ENCODE measurements at regions not wholly inside any gene's neighbourhood (a gene's known extent, or its start where the extent isn't known, plus 50 kb on each side); places are given as distances from the start of the nearest gene placed in this dataset.

GRCh38 chr17:34782271-34782670, 179.0 kb downstream of the CCT6B start:
- DNase-seq (ENCODE audit: low read depth, low spot score): no peak
- no peak overlapping the region for H3K4me3 ChIP-seq (ENCODE audit: low read length)

- DNase-seq (ENCODE audit: low read depth, low spot score): no peak
Observed at GRCh38 chr17:34781571-34782108, 179.6 kb downstream of the CCT6B start.

DNA sequence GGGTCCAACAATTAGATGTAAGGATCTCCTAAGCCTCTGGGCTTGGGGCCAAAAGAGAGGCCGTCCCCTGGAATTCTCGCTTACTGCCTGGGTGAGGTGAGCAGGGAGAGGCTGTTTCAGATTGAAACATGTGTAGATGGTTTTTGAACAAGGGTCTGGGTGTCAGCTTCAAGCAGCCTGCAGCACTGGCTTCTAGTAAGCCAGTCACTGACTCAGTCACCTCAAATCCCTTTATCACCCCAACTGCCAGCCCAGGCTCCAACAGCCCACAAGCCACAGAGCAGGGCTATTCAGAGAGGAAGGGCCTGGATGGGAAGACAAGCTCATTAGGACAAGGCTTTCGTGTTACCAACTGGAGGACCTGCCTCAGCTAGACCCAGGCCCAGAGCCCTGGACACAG, 180.2 kb downstream of the CCT6B start:
- DNase-seq (ENCODE audit: low read depth, low spot score): no peak
- H3K4me3 ChIP-seq (ENCODE audit: low read length): no peak overlapping the region

More at GRCh38 chr17:34781571-34782108, 179.6 kb downstream of the CCT6B start:
- H3K4me3 ChIP-seq (ENCODE audit: low read length): no peak overlapping the region

- DNase-seq (ENCODE audit: low read depth, low spot score): no peak
- H3K4me3 ChIP-seq (ENCODE audit: low read length): no peak overlapping the region
Observed at GRCh38 chr17:34780438-34780837, 180.8 kb downstream of the CCT6B start.

DNA sequence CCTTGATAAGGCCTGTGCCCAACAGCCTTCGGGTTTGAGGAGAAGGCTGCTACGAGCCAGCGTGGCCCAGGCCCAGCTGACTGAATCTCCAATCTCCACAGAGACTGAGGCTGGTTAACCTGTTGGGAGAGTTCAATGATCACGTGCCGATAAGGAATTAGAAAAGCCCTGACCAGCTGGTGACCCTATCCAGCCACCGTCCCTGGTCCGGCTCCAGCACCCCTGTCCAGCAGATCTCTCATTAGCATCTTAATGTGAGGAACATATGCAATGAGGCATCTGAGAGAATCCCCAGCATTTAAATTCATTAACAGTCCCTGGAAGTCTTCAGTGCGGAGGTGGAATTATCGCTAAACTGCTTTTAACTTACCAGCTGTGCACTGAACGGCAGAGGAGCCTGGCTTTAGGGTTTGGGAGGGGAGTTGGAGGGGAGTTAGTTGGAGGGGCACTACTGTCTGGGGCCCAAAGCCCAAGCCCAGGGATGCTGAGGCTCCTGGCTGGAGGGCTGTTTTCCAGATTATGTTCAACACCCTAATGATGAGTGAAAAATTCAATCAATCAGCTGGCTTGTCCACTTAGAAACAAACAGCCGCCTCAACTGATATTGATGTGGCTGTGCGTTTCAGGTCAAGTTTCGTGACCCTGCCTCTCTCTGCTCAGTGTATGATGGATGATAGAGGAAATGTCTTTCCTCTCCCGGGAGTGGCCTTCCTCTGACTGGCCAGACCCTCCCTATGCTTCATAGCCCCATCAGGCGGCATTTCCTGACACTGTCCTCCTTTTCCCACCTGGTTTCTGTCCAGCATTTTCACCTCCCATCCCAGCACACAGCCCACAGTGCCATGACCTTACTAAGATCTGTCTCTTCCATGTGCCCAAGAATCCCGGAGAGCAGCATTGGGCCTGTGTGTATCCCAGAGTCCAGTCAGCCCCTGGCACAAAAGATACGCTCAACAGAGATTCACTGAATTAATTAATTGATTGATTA, 184.5 kb downstream of the CCT6B start:
- no peak overlapping the region for H3K4me3 ChIP-seq (ENCODE audit: low read length)
- no peak for DNase-seq (ENCODE audit: low read depth, low spot score)

DNA sequence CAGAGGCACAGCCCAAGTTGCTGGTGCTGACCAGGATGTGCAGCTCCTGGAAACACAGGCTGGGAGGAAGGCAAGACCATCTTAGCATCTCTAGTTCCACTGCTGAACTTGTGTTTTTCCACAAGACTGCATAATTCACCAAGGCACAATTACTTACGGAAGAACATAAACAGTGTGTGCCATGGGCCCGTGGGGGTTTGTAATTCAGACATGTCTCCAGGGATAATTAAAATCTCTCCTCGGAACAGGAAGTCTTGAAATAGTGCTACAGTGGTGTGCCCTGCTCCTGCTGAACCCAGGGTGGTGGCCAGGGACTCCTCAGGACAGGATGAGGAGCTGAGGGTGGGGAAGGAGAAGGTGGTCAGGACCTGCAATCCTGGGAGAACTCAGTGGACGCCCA, 188.2 kb downstream of the CCT6B start:
- DNase-seq (ENCODE audit: low read depth, low spot score): no peak
- no peak overlapping the region for H3K4me3 ChIP-seq (ENCODE audit: low read length)

GRCh38 chr17:34771891-34772290, 189.4 kb downstream of the CCT6B start:
- no peak overlapping the region for H3K4me3 ChIP-seq (ENCODE audit: low read length)
- DNase-seq (ENCODE audit: low read depth, low spot score): no peak

DNA sequence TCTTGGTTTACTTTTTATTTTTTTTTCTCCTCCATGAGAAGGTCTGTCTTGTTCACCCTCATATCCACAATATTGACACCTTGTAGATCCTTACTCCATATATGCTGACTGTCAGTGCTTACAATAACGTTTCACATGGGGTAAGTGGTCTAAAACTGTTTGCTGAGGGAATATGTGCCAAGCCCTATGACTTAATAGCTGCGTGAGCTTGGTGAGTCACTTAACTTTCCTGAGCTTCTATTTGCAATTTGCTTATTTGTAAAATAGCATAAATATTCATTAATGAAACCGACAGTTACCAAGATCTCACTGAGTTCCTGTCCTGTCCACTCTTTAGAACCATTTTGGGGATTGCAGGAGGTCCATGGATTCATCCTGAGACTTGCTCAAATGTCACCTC, 190.7 kb downstream of the CCT6B start:
- no peak overlapping the region for H3K4me3 ChIP-seq (ENCODE audit: low read length)
- DNase-seq (ENCODE audit: low read depth, low spot score): no peak

DNA sequence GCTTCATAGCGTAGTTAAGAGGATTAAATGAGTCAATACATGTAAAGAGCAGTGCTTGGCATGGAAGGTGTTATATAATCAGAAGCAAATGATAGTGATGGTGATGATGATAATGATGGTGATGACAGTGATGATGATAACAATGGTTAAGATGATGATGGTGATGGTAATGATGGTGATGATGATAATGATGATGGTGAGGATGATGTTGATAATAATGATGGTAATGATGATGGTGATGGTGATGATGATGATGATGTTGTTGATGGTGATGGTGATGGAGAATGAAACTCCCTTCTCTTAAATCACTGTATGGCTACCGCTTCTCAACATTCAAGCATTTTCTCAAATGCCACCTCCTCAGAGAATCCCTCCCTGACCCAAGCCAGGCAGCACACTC, 190.5 kb downstream of the TMEM132E start:
- H3K4me3 ChIP-seq (ENCODE audit: low read length): no peak overlapping the region
- DNase-seq (ENCODE audit: low read depth, low spot score): no peak

GRCh38 chr17:34769049-34769448, 189.7 kb downstream of the TMEM132E start:
- no peak for DNase-seq (ENCODE audit: low read depth, low spot score)
- no peak overlapping the region for H3K4me3 ChIP-seq (ENCODE audit: low read length)

GRCh38 chr17:34765291-34765690, 185.9 kb downstream of the TMEM132E start:
- no peak overlapping the region for H3K4me3 ChIP-seq (ENCODE audit: low read length)
- no peak for DNase-seq (ENCODE audit: low read depth, low spot score)

DNA sequence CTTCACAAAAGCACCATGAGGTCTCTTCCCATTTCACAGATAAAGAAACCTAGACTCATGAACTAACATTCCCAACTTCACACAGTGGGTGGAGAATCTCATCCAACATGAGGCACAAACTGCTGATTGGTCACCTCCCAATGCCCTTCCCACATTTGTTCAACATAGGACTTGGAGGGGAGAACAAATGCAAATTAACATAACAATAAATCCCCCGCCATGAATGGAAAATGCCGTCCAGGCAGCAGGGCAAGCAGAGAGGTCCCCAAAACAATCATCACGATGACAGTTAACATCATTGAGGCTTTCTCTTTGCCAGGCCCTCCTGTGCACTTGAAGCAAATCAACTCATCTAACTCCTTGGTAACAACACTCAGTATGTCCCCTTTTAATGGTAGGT, 185.3 kb downstream of the TMEM132E start:
- DNase-seq (ENCODE audit: low read depth, low spot score): no peak
- no peak overlapping the region for H3K4me3 ChIP-seq (ENCODE audit: low read length)

- no peak for DNase-seq (ENCODE audit: low read depth, low spot score)
- H3K4me3 ChIP-seq (ENCODE audit: low read length): no peak overlapping the region
Observed at GRCh38 chr17:34763728-34764665, 184.6 kb downstream of the TMEM132E start.

- no peak for DNase-seq (ENCODE audit: low read depth, low spot score)
- H3K4me3 ChIP-seq (ENCODE audit: low read length): no peak overlapping the region
Observed at GRCh38 chr17:34762078-34762477, 182.7 kb downstream of the TMEM132E start.

GRCh38 chr17:34761646-34762045, 182.3 kb downstream of the TMEM132E start:
- no peak overlapping the region for H3K4me3 ChIP-seq (ENCODE audit: low read length)
- no peak for DNase-seq (ENCODE audit: low read depth, low spot score)

GRCh38 chr17:34760931-34761495, 181.6 kb downstream of the TMEM132E start:
- no peak overlapping the region for H3K4me3 ChIP-seq (ENCODE audit: low read length)
- DNase-seq (ENCODE audit: low read depth, low spot score): no peak

DNA sequence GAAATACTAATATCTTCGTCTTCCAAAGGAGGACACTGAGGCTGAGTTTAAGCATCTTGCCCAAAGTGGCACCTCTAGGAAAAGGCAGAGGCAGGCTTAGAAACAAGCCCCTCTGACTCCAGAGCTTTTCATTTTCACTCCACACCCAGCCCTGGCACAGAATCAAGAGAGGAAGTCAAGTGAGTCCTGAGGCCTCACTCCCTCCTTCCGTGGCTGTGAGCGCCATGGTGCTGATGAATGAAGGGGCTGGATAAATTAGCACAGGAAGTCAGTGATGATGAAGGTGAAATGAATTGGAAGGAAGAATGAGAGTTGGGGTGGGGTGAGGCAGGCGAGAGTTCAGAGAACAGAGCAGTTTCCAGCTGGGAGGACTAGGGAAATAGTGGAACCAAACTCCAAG, 179.3 kb downstream of the TMEM132E start:
- DNase-seq (ENCODE audit: low read depth, low spot score): no peak
- H3K4me3 ChIP-seq (ENCODE audit: low read length): no peak overlapping the region

GRCh38 chr17:34758316-34758715, 178.9 kb downstream of the TMEM132E start:
- no peak for DNase-seq (ENCODE audit: low read depth, low spot score)

DNA sequence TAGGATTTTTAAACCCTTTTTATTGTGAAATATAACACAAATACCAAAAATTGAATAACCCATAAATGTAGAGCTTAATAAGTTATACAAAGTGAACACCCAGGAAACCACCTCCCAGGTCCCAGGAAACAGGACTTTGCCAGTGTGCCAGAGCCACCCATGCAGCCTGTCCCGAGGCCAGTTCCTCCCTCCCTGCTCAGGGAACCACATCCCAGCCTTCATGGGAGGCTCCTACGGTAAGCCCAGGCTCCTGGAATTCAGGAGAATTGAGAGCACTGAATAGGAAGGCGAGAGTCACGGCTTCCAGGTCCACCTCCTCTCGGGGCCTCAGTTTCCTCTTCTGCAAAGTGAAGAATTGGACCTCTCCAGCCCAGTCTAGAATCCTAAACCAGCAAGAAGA, 178.2 kb downstream of the TMEM132E start:
- no peak for DNase-seq (ENCODE audit: low read depth, low spot score)
- H3K4me3 ChIP-seq (ENCODE audit: low read length): no peak overlapping the region

More at GRCh38 chr17:34758316-34758715, 178.9 kb downstream of the TMEM132E start:
- H3K4me3 ChIP-seq (ENCODE audit: low read length): no peak overlapping the region
